ENCODE measurements at regions not wholly inside any gene's neighbourhood (a gene's known extent, or its start where the extent isn't known, plus 50 kb on each side); places are given as distances from the start of the nearest gene placed in this dataset.

DNA sequence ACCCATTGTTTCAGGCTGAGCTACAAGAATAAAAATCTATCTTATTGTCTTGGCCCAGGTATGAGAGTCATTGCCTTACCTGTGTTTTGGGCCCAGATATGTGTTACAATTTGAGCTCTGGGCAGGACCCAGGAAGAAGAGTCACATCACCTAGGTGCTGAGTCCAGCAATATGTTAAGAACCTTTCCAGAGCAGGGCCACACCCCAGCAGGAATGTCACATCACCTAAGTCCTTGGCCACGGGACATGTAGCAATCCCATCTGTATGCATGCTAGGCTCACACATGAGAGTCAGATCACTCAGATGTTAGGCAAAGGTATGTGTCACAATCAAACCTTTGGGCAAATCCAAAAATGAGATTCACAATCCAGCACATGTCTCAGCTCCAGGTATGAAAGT is 2103.5 kb downstream of the TP53TG3F start:
- 10 to 60% (median 50%) methylated on average over 1 of the region's 1 CpG for WGBS, 4 donors
- DNase-seq, result peak in 1 of 7 donors; percentile 1
- Histone ChIP-seq H3K4me3 (no peak overlapping the region), H3K27ac (no peak overlapping the region), H3K36me3 (replicated peaks in 1 of 2) (no peaks in the 10 kb centered on the region), H3K27me3 (no peaks in the 10 kb centered on the region), H3K9me3 (replicated peaks in 1 of 3) (no peaks in the 10 kb centered on the region), H3K4me1 (replicated peaks in 1 of 2) (no peaks in the 10 kb centered on the region)
- TF ChIP-seq, protein P1, sequence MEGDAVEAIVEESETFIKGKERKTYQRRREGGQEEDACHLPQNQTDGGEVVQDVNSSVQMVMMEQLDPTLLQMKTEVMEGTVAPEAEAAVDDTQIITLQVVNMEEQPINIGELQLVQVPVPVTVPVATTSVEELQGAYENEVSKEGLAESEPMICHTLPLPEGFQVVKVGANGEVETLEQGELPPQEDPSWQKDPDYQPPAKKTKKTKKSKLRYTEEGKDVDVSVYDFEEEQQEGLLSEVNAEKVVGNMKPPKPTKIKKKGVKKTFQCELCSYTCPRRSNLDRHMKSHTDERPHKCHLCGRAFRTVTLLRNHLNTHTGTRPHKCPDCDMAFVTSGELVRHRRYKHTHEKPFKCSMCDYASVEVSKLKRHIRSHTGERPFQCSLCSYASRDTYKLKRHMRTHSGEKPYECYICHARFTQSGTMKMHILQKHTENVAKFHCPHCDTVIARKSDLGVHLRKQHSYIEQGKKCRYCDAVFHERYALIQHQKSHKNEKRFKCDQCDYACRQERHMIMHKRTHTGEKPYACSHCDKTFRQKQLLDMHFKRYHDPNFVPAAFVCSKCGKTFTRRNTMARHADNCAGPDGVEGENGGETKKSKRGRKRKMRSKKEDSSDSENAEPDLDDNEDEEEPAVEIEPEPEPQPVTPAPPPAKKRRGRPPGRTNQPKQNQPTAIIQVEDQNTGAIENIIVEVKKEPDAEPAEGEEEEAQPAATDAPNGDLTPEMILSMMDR (IDR thresholded peaks at IDR 0.05), result no peak
- no peak for TF ChIP-seq POLR2A (IDR thresholded peaks at IDR 0.05)
- intact Hi-C loops (cut with DNase I), result no loop called here

DNA sequence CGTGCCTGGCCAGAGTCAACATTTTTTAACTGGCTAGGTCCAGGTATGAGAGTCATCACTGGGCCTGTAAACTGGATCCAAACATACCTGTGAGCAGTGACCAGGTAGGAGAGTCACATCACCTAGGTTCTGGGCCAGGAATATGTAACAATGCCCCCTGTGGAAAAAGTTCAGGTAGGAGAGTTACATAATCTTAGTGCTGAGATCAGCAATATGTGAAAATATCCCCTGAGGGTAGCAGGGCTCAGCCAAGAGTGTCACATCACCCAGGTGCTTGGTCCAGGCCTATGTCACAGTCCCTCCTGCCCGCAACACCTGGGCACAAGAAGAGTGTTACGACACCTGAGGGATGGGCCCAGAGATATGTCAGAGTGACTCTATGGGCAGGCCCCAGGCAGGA is 2104.7 kb downstream of the TP53TG3F start:
- H3K36me3 ChIP-seq (replicated peaks in 1 of 2), result no peaks in the 10 kb centered on the region
- H3K9me3 ChIP-seq (replicated peaks in 1 of 3), result no peaks in the 10 kb centered on the region
- 82 to 89% (median 86%) methylated on average over 3 of the region's 3 CpGs for WGBS, 4 donors

DNA sequence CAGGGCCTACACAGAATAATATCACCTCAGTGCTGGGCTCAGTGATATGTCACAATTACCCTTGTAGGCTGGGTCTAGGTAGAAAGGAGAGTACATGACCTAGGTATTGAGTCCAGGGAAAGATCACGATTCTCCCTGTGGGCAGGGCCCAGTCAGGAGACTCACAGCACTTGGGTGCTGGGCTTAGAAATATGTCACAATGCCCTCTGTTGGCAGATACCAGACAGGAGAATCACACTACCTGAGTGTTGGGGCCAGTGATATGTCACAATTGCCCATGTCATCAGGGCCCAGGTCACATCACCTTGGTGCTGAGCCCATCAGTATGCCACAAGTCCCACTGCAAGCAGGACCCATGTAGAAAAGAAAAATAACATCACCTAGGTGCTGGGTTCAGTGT is 2105.5 kb downstream of the TP53TG3F start:
- TF ChIP-seq, protein P1 (IDR thresholded peaks at IDR 0.05), result no peak
- TF ChIP-seq POLR2A (IDR thresholded peaks at IDR 0.05), result no peak
- Histone ChIP-seq H3K27ac (no peak overlapping the region), H3K27me3 (no peaks in the 10 kb centered on the region), H3K4me3 (no peak overlapping the region), H3K4me1 (replicated peaks in 1 of 2) (no peaks in the 10 kb centered on the region), H3K36me3 (replicated peaks in 1 of 2) (no peaks in the 10 kb centered on the region), H3K9me3 (replicated peaks in 1 of 3) (no peaks in the 10 kb centered on the region)
- intact Hi-C loops (cut with DNase I), result no loop called here
- DNase-seq, result peak in 1 of 7 donors; percentile 13
- 60 to 81% (median 72%) methylated on average over 1 of the region's 1 CpG for WGBS, 4 donors

More for the DNA sequence above, 2104.7 kb downstream of the TP53TG3F start:
- no peaks in the 10 kb centered on the region for H3K4me1 ChIP-seq (replicated peaks in 1 of 2)
- H3K27me3 ChIP-seq, result no peaks in the 10 kb centered on the region
- intact Hi-C loops (cut with DNase I), result no loop called here
- no peak overlapping the region for H3K4me3 ChIP-seq
- DNase-seq, result peak in 1 of 7 donors; percentile 9
- no peak overlapping the region for H3K27ac ChIP-seq
- no peak for TF ChIP-seq POLR2A (IDR thresholded peaks at IDR 0.05)
- TF ChIP-seq, protein P1 (IDR thresholded peaks at IDR 0.05), result no peak

DNA sequence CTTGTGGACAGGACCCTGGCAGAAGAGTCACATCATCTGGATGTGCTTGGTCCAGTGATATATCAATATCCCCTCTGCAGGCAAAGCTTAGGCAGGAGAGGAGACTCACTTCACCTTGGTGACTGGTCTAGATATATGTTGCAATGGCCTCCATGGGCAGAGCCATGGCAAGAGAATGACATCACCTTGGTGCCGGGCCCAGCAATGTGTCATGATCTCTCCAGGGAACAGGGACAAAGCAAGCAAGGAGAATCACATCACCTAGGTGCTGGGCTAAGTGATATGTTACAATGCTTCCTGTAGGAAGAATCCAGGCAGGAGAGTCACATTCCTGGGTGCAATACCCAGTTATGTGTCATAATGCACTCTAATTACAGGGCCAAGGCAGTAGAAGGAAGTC is 2106.2 kb downstream of the TP53TG3F start:
- TF ChIP-seq, protein P1 (IDR thresholded peaks at IDR 0.05), result no peak
- TF ChIP-seq POLR2A (IDR thresholded peaks at IDR 0.05), result no peak
- Histone ChIP-seq H3K27me3 (no peaks in the 10 kb centered on the region), H3K27ac (no peak overlapping the region), H3K9me3 (replicated peaks in 1 of 3) (no peaks in the 10 kb centered on the region), H3K4me1 (replicated peaks in 1 of 2) (no peaks in the 10 kb centered on the region), H3K36me3 (replicated peaks in 1 of 2) (no peaks in the 10 kb centered on the region), H3K4me3 (no peak overlapping the region)
- DNase-seq, result peak in 1 of 7 donors; percentile 9
- 76 to 100% (median 77%) methylated on average over 1 of the region's 1 CpG for WGBS, 4 donors
- intact Hi-C loops (cut with DNase I), result no loop called here

Measured in adrenal gland (tissue), 9 donors.